Breast epithelium (tissue), 4 donors: ENCODE measurements at regions not wholly inside any gene's neighbourhood (a gene's known extent, or its start where the extent isn't known, plus 50 kb on each side); places are given as distances from the start of the nearest gene placed in this dataset.

Experiments used
- DNase-seq, 2 donors: peaks; one replicate each; pipeline ENCODE4 v3.0.0-alpha.2; 2019; ENCODE audit warnings: low spot score in 2 of 2
- H3K27ac ChIP-seq, 2 donors: fragments of 200-600 bp; sonication (generic) in 1 of 2; one replicate each; pipeline ENCODE4 v1.5.1; 2016 to 2019; ENCODE audit warnings: mild to moderate bottlenecking in 1 of 2
- H3K27me3 ChIP-seq, 2 donors: fragments of 200-600 bp; sonication (generic) in 1 of 2; one replicate each; pipeline versions ENCODE4 v1.5.1 to v1.6.0; 2017 to 2019; ENCODE audit warnings: control low read depth in 1 of 2, mild to moderate bottlenecking in 1 of 2
- H3K36me3 ChIP-seq: fragments of 200-600 bp; one replicate; pipeline ENCODE4 v1.5.1; 2019
- H3K4me1 ChIP-seq, 2 donors: fragments of 200-600 bp; sonication (generic); one replicate each; pipeline ENCODE4 v1.5.1; 2016 to 2019; ENCODE audit warnings: control low read depth in 1 of 2
- H3K4me3 ChIP-seq, 3 donors: fragments of 200-600 bp; sonication (generic); 1 replicate in 2 of 3; 2 replicates in 1 of 3; pipeline ENCODE4 v1.5.1; 2016 to 2019; ENCODE audit warnings: mild to moderate bottlenecking in 3 of 3, moderate library complexity in 2 of 3
- H3K9me3 ChIP-seq, 2 donors: fragments of 200-600 bp; sonication (generic) in 1 of 2; one replicate each; pipeline ENCODE4 v1.5.1; 2016 to 2019; ENCODE audit warnings: control low read depth in 1 of 2
- POLR2A ChIP-seq: fragments of 450-650 bp; IDR thresholded peaks from one replicate; pipeline ENCODE4 v1.6.1; 2016; ENCODE audit warnings: antibody characterized with exemption, mild to moderate bottlenecking, moderate library complexity
- POLR2AphosphoS5 ChIP-seq, 3 donors: sonication (generic); formaldehyde crosslinking; IDR thresholded peaks; one replicate each; pipeline ENCODE4 v1.6.1; 2017; ENCODE audit warnings: antibody characterized with exemption in 3 of 3
- intact Hi-C: fragments of 100-400 bp; cut with DNase I; formaldehyde crosslinking; loops from one replicate; pipeline ENCODE4 v1.15.1; 2023; ENCODE audit warnings: low total_unique reads
- TF ChIP-seq, protein P1 (sequence below), 3 donors: fragments of 450-650 bp; IDR thresholded peaks; one replicate each; pipeline ENCODE4 v1.5.1; 2016 to 2017; ENCODE audit warnings: antibody characterized with exemption in 3 of 3, mild to moderate bottlenecking in 3 of 3, moderate library complexity in 3 of 3

DNA sequence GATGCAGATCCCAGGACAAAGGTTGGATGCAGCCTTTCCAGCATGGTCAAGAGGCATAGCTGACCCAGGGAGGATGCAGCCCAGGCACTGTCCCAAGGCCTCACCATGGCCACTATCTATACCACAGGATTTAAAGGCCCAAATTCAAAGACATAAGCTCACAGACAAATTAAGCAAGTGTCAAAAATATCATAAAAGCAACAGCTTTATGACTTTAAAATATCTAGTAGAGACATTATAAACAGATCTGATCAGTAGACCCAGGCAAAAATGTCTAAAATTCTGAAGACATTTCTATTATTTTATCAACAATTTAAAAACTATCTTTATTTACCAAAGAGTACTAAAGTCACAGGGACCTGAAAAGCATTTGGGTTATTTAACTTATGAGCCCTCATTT, 373.5 kb downstream of the CDC5L start:
- intact Hi-C loops = no loop called here
- H3K27me3 ChIP-seq = no peaks in the 10 kb centered on the region

GRCh38 chr6:44762496-44762895, 375.0 kb downstream of the CDC5L start:
- no peaks in the 10 kb centered on the region for H3K36me3 ChIP-seq
- no peak overlapping the region for H3K4me3 ChIP-seq
- no peaks in the 10 kb centered on the region for H3K27me3 ChIP-seq
- DNase-seq = no peak
- intact Hi-C loops = no loop called here
- H3K9me3 ChIP-seq = peaks cover 20 to 23% of the 10 kb centered on the region in 2 donors
- H3K4me1 ChIP-seq = no peaks in the 10 kb centered on the region
- TF ChIP-seq POLR2A = no peak
- no peak for TF ChIP-seq POLR2AphosphoS5 (IDR thresholded peaks at IDR 0.05)
- TF ChIP-seq, protein P1, sequence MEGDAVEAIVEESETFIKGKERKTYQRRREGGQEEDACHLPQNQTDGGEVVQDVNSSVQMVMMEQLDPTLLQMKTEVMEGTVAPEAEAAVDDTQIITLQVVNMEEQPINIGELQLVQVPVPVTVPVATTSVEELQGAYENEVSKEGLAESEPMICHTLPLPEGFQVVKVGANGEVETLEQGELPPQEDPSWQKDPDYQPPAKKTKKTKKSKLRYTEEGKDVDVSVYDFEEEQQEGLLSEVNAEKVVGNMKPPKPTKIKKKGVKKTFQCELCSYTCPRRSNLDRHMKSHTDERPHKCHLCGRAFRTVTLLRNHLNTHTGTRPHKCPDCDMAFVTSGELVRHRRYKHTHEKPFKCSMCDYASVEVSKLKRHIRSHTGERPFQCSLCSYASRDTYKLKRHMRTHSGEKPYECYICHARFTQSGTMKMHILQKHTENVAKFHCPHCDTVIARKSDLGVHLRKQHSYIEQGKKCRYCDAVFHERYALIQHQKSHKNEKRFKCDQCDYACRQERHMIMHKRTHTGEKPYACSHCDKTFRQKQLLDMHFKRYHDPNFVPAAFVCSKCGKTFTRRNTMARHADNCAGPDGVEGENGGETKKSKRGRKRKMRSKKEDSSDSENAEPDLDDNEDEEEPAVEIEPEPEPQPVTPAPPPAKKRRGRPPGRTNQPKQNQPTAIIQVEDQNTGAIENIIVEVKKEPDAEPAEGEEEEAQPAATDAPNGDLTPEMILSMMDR (IDR thresholded peaks at IDR 0.05) = no peak
- H3K27ac ChIP-seq = no peak overlapping the region

More for the DNA sequence above, 373.5 kb downstream of the CDC5L start:
- DNase-seq = no peak
- Histone ChIP-seq H3K9me3 (peaks cover 20 to 23% of the 10 kb centered on the region in 2 donors), H3K4me1 (no peaks in the 10 kb centered on the region), H3K36me3 (no peaks in the 10 kb centered on the region), H3K4me3 (no peak overlapping the region), H3K27ac (no peak overlapping the region)
- TF ChIP-seq, protein P1 (IDR thresholded peaks at IDR 0.05) = no peak

DNA sequence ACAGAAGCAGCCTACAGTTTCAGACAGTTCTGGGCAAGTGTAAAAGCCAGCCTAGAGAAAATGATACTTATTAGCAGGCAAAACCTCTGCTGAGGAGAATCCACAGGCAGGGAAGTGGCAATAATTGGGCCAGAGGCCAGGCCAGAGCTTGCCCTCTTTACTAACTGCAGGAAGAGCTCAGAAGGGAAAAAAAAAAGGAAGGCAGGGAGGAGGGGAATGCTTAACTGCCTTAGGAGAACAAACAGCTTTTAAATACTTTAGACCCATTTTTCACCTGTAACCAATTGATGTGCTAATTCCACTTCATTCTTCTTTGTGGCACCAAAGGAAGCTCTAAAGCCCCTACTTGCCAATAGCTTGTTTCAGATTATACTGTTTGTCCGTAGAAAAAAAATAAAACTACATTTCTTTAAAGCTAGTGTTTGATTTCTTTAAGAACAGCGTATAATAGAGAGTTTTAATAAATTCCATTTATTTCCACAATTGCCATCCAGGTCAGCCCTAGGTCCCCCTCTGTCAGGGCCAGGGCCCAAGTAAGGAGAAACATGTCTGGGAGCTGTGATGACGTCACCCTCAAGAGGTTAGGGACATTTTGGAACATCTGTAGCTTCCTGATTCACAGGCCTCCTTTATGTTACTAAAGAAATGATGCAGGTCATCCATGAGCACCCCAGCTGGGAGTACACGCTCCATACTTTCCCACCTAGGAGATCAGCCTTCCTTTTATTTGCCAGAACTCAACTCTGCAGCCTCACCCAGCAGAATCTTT, 384.3 kb downstream of the CDC5L start:
- H3K36me3 ChIP-seq = no peaks in the 10 kb centered on the region
- no peak for TF ChIP-seq POLR2A
- TF ChIP-seq, protein P1 (IDR thresholded peaks at IDR 0.05) = no peak
- TF ChIP-seq POLR2AphosphoS5 (IDR thresholded peaks at IDR 0.05) = no peak
- H3K4me3 ChIP-seq = no peak overlapping the region
- DNase-seq = no peak
- no peaks in the 10 kb centered on the region for H3K4me1 ChIP-seq
- H3K27ac ChIP-seq = no peak overlapping the region
- no peaks in the 10 kb centered on the region for H3K27me3 ChIP-seq
- no peaks in the 10 kb centered on the region for H3K9me3 ChIP-seq
- intact Hi-C loops = no loop called here

GRCh38 chr6:44772838-44773237, 385.3 kb downstream of the CDC5L start:
- no peak overlapping the region for H3K4me3 ChIP-seq
- intact Hi-C loops = no loop called here
- no peak for DNase-seq
- H3K27me3 ChIP-seq = no peaks in the 10 kb centered on the region
- no peaks in the 10 kb centered on the region for H3K4me1 ChIP-seq
- H3K27ac ChIP-seq = no peak overlapping the region
- H3K9me3 ChIP-seq = no peaks in the 10 kb centered on the region
- TF ChIP-seq POLR2AphosphoS5 (IDR thresholded peaks at IDR 0.05) (no peak), POLR2A (no peak)
- TF ChIP-seq, protein P1 (IDR thresholded peaks at IDR 0.05) = no peak
- H3K36me3 ChIP-seq = no peaks in the 10 kb centered on the region

- Histone ChIP-seq H3K9me3 (no peaks in the 10 kb centered on the region), H3K27ac (no peak overlapping the region), H3K4me1 (no peaks in the 10 kb centered on the region), H3K4me3 (no peak overlapping the region), H3K36me3 (no peaks in the 10 kb centered on the region), H3K27me3 (no peaks in the 10 kb centered on the region)
- DNase-seq = no peak
- intact Hi-C loops = no loop called here
- TF ChIP-seq POLR2A (no peak), POLR2AphosphoS5 (IDR thresholded peaks at IDR 0.05) (no peak)
- TF ChIP-seq, protein P1 (IDR thresholded peaks at IDR 0.05) = no peak
Measured at GRCh38 chr6:44775121-44775520, 387.6 kb downstream of the CDC5L start.
